Stimulated activated CD8-positive, alpha-beta memory T cell treated with anti-CD3 and anti-CD28 coated beads, Interleukin-12 subunit alpha, Interleukin-12 subunit beta, amount 100 ng/mL, for 1 hour (primary cell): ENCODE measurements at regions not wholly inside any gene's neighbourhood (a gene's known extent, or its start where the extent isn't known, plus 50 kb on each side); places are given as distances from the start of the nearest gene placed in this dataset.

Experiments
- DNase-seq: peaks from one replicate; pipeline ENCODE4 v3.0.0-alpha.2; 2020; ENCODE audit warnings: low read depth

DNA sequence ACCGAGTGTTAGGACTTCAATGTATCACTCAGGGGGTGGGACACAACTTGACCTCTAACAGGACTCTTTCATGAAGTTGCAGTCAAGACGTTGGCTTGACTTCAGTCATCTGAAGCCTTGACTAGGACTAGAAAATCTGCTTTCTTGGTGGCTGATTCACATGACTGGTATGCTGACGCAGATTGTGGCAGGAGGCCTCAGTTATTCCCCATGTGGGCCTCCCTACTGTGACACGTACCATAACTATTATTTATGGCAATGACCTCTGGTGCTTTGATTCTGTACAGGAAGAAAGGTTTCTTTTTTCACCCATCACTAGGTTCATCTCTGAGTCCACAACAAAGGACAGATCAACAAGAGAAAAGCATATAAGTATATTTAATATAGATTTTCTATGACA lies 270.4 kb downstream of the NEDD1 start:
- DNase-seq, result no peak

DNA sequence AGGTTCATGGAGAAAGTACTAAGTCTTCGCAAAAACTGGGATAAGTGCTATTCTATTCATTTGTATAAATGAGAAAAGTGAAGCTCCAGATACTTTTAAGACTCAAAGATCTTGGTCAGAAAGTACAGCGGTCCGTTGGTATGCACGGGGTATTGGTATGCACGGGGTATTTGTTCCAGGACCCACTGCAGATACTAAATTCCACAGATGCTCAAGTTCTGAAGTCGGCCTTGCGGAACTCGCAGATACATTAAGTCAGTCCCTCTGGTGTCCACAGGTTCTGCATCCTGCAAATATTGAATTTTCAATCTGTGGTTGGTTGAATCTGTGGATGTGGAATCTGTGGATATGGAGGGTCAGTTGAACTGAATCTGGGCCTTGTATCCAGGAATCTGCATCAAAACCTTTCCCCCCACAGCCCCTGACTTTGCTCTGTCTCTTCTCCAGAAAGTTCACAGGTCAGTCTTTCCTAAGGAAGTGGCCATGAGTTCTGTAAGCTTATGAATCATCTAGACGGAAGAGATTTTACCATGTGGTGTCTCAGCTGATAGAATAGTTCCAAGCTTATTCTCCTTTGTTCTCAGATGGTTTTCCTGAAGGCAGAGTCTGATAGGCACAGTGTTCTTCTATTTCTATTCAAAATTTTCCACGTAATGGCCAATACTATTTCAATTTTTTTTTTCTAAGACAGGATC lies 274.7 kb downstream of the NEDD1 start:
- no peak for DNase-seq

DNA sequence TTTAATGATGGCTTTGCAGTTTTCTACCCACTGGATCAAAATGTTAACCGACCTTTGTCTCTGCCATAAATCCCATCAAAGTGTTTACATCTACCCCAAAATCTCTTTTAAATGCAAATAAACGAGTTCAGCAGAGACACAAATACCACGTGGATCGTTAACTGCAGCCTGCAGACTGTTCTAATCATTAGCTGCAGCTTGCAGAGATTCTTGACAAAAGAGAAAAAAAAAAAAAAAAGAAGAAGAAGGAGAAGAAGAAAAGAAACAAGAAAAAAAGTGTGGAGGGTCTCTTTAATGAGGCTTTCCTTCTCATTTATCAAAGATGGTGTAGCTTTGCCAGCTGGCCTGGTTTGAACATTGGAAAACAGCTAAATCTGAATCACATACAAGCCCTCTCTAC lies 275.7 kb downstream of the NEDD1 start:
- no peak for DNase-seq

DNA sequence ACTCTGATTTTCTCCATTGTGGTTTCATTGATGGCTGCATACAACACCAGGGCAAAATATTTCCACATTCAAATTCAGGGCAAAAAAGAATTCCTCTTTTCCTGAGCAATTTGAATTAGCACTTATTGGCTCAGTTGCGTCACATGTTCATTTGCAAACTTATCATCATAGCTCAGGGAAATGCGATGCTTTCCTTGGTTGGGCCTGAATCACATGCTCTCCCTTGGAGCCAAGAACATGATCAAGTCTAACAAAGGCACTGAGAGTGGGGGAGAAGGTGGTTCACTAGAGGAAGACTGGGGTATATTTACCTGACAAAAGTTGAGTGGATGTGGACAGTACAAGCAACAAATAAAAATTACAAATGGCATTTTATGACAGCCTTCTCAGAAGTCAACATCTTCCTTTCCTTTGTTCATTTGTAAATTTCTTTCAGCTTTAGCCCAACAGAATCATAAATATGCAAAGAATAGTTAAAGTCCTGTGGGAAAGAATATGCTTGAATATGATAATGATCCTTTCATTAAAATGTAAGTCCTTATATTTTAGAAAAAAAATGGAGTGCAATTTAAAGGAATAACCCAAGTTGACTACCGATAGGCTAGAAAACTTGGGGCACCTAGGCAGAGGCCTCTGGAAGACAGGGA lies 277.2 kb downstream of the NEDD1 start:
- no peak for DNase-seq

DNA sequence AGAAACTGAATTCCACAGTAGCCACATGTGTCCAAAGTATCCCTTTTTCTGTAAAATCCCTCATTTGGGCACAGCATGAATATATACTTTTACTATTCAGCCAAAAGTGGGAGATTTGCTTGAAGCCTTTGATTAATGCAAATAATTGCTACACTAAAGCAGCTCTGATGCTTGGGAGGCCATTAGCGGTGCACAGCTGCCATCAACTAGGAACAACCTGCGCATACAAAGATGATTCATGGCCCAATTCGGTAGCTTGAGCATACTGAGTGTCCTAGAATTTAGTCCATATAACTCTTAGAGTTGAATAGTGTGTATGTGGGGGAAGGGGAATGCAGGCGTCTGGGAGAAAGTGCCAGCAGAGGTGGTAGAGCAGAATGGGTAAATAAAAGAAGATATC lies 277.0 kb upstream of the RMST start:
- DNase-seq, result no peak

DNA sequence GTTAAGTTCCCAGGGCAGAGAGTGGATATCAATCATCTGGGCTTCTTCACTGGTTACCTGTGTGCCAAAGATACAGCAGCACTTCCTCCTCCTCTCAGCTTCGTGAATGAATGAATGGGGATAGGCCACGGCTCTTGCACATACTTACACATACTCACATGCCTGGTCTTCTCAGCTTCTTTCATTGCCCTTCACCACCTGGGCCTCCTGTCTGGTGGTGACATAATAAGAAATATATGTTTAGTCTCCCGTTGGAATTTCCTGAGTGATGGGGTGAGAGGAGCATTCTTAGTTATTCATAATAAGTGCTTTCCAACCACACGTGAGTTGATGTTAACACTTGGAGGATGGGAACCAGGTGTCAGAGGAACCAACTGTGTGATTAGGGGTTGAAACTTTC lies 268.1 kb upstream of the RMST start:
- DNase-seq, result no peak

DNA sequence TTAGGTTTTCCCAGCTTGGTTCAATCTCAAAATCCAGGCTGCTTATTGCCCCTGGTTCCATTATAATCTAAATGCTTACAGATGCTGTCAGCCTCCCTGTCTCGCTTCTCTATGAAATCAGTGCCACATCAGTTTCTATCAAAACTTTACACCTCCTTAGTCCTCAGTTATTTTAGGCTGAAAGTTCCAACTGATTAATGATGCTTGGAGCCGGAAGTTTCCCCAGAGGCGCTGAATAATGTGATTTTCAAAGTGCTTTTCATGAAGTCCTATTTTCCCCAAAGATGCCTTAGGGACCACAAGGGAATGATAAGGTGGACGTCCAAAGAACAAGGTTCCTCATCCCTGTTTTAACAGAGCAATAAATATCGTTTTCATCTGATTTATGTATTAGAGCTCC lies 262.4 kb upstream of the RMST start:
- DNase-seq, result no peak

DNA sequence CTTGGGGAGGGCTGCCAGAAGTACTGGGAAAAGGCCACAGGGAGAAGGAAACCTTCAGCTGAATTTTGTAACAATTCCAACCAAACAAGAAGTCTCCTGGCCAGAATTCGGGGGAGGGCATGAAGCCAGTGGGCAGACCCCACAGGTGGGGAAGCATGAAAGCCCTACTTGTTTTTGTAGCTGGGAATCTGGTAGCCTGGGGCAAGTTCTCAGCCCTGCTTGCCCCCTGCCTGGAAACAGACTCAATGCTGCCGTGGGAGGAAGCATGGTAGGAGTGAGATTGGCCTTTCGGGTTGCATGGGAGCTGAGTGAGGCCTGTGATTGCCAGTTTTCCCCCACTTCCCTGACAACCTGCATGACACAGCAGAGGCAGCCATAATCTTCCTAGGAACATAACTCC lies 259.2 kb upstream of the RMST start:
- no peak for DNase-seq

DNA sequence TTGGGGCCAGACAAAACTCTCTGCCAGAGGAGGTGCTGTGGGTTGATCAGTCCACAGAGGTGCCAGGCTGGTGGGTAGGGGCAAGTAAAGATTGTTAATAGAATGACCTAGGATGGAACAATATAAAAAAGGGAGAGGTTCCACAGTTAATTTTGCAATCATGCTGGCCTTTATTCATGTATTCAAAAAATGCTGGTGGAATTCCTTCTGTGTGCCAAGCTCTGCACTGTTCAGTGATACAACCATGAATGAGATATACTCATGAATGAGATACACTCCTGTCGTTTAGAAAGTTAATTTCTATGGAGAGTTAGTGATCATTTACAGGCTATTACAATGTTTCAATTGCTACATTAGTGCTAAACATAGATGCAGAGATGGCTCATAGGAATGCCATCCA lies 252.6 kb upstream of the RMST start:
- no peak for DNase-seq

DNA sequence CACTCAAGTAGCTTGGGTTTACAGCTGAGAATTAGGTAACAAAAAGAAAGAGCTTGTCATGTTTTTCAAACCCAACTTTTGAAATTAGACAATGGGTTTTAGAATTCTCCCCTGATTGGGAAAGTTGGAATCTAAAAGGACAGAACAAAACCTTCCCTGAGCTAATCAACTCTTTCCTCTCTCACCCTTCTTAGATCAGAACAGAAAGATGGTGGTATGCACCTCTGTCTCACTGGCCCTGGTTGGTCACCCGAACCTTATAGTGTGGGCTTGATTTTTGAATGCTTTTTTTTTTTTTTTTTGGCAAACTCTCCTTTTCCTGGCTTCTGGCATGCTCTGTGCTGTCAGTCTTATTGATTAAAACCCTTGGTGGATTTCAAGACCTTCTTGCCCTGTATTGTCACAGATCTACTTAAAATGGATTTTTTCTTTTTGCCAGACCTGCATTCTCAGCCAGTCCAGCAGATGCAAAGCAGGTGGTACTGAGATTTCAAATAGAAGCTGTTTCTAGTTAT lies 251.1 kb upstream of the RMST start:
- no peak for DNase-seq

DNA sequence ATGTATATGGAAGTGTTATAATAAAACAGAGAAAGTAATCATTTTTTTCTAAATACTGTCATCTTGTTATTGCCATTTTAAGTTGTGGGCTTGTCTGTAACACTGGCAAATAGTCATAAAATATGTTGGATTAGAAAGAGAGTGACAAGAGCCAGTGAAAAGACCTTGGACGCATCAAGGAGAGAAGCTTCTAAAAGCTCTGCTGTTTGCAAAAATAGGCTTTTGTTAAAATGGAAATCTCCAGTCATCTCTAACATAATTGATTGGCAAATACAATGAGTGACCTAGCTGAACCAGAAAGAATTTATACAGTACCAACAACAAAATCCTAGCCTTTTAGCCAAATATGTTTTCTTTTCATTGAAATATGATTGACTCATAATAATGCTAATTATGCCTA lies 245.8 kb upstream of the RMST start:
- no peak for DNase-seq

DNA sequence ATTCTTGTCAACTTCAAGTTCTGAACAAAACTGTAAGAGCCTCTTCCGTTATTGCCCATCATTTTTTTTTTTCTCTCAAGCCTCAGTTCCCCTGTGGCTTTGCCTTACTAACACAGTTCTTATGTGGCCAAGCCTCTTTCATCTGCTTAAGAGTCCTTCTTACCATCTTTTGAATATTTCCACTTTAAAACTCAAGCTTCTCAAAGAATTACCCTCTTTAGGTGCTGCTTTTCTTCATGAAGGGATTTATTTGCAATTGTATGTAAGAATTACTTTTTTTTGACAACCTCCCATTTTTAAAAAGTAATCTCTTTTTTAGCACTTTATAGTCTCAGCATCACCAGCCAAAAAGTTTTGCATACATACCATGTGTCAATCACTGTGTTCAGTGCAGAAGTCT lies 240.2 kb upstream of the RMST start:
- DNase-seq, result no peak

DNA sequence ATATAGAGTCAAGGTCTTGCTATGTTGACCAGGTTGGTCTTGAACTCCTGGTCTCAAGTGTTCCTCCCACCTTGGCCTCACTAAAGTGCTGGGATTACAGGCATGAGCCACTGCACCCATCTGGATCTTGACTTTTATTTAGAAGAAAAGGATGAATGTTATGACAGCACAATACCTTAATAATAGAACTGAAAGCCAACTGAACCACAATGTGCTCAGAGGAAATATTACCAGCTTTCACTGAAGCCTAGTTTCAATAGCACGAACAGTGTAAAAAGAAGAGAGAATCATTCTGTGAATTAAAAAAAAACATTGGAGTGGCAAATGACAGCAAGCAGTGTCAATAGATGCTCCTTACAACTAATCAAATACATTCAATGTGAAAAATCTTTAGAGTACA lies 239.2 kb upstream of the RMST start:
- no peak for DNase-seq

DNA sequence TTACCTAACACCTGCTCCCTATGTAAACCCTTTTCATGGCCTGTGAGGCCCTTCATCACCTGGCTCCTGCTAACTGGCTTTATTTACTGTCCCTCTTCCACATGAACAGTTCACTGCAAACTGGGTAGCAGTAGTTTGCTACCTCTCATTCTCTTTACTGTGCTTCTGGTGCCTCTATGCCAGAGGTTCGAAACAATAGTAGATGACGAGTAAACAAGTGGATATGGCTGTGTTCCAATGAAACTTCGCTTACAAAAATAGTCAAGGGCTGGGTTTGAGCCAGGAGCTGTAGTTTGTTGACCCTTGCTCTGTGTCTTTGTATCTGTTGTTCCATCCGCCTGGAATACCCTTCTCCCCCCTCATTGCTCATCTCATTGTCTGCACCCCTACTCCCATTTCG lies 233.6 kb upstream of the RMST start:
- DNase-seq, result no peak

DNA sequence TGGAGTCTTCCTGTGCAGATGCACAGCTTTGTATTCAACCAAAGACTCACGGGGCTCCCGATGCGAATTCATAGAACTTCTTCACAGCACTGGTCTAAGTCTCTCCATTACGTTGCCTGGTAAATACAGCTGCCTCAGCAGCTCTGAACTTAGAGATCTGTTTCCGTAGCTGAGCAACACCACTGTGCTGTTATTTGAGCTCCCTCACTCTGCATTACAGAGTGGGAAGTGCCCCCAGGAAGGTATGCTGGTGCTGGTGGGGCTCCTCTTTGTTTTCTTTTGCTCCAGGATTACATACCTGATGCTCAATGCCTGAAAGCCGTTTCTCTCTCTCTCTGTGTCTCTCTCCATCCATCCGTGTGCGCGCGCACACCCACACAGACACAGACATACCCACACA lies 227.5 kb upstream of the RMST start:
- DNase-seq, result no peak

DNA sequence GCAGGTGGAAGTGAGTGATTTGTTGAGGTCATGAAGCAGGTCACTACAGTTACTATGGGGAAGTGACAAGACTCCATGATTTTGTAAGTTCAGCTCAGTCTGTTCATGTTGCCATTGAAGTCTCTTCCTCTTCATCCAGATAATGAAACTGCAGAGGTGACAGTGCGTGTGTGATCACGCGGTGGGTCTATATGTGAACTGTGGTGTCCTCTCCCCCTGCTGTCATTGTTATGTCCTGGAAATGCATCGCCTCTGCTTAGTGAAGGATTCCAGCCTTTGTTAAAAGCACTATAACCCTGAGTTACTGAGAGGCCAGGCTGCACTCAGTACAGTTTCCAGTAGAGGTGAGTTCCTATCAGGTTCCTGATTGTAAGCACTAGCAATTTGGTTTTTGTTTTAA lies 216.2 kb upstream of the RMST start:
- no peak for DNase-seq

DNA sequence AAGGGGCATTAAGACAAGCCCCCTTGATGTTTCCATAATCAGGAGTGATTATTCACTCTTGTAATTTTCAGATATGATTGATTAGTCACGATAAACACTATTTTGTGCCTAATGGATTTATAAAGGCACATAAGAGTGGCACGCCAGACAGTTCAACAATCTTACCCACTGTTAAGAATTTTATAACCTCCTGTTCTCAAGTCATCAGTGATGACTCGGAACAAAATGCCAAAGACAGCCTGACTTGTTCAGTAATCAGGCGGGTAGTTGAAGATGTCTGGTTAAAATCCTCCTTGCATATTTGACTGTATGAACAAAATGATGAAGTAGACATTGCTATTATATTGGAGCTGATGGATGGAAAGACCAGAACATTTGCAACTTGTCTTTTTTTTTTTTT lies 212.1 kb upstream of the RMST start:
- DNase-seq, result no peak

DNA sequence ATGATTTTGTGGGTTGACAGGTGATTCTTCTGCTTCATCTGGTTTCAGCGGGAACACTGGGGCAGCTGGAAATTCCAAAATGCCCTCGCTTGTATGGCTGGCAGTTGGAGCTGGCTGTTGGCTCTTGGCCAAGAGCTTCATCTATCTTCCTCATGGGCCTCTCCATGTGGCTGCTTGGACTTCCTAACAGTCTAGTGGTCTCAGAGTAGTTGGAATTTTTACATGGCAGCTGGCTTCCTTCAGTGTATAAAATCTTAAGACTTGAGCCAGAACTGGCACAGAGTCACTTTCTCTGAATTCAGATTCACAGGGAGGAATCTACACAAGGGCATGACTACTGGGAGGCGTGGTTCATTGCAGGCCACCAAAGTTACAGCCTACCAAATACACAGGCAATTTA lies 204.9 kb upstream of the RMST start:
- DNase-seq, result no peak

DNA sequence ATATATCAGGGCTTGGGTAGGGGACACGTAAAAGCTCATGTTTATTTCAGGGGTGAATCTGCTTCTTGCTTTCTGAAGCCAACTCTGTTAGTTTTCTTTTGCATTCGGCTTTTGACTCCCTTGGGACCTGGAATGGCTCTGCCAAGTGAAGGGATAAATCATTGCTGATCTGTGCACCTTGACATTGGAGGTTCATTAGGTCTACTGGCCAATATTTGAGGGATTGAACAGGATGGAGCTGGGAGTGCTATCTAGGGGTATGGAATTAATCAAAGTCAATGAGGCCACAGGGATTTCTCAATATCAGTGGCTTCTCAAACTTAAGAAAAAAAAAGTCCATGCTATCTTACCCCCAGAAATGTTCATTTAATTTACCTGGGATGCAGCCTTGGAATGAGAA lies 203.5 kb upstream of the RMST start:
- DNase-seq, result no peak

DNA sequence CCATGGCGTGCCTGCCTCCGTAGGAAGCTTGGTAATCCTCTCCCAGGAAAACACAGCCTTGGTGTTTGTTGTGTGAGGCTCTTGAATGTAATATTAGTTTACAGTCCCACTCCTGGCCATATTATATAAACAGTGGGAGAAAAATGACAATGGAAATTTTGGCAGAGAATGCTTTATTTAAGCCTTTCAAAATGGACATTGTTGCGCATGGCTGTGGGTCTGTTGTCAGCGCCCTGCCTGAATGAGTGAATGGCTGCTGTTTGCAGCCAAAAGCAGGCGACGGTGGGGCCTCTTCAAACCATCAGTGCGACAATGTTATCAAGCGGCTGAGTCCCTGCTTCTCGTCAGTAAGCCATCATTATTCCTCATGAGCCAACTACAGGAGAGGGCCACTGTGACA lies 201.8 kb upstream of the RMST start:
- DNase-seq, result no peak

DNA sequence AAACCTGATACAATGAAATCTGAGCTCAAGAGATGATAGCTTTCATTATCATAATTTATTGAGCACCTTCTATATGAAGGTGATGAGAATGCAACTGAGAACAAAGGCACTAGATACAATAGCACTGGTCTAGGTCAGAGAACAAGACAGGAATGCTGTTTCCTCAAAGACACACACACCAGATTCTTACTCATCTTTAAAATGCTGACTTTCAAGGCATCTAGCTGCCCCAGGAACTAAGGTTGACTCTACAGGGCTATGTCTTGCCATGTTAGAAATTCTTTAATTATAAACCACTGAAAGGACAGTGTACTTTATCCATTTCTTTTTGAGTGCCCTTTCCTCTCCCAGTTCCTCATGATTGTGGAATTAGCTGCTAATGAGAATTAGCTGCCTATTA lies 195.4 kb upstream of the RMST start:
- no peak for DNase-seq

DNA sequence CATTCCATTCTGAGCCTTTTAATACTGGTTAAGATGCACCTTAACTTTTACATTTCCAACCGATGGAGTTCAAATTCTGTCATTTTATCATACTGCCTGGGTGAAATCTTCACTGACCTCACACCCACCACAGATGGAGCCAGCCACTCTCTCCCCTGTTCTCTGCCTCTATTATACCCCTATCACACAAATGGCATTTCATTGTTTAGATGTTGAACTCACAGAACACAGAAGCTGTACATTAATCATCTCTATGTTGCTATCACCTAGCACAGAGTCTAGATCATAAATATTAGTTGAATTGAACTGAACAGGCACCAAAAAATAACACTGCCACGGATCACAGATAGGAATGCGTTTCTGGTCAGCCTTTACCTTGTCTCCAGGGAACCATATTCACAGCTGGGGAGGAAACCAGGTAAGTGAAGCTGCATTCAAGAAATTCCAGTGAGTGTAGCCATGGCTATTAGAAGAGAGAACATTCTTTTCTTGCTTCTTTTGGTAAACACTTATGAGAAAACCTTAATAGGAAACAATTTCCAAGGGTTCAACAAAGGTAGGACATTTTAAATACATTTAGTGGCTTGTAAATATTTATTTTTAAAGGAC lies 194.9 kb upstream of the RMST start:
- DNase-seq, result no peak

DNA sequence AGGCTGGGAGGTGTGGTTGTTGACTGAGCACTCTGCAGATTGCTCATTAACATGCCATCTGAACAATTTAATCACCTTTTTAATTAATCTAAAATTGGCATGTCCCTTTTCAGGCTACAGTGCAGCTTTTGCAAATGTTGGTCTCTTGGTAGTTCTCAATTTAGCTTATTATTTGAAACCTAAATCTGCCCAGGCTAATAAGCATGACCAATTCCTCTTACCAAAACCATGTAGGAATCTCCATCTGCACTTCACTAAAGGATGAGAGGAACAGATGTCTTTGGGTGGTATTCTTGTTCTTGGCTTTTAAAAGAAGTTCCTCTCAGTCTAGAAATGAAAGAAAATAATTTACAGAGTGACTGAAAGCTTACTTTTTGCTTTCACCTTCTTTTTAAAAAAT lies 190.1 kb upstream of the RMST start:
- DNase-seq, result no peak

DNA sequence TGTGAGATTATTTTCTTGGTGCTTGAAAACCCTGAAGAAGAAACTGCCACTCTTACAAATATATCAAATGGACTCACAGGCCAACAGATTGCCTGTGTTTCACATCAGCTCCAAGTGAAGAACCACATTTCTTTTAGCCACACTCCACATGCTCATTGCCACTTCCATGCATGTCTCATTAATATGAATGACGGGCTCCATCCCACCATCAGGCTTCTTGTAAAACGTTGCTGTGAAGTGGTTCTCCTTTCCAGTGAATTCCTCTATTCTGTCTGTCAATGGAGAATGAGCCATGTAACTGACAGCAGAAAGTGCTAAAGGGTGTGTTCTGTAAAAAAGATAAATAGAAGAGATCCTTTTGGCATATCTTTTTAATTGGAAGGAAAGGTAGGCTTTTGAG lies 188.2 kb upstream of the RMST start:
- no peak for DNase-seq
